Islet of Langerhans (tissue), 1 donor: ENCODE measurements at regions not wholly inside any gene's neighbourhood (a gene's known extent, or its start where the extent isn't known, plus 50 kb on each side); places are given as distances from the start of the nearest gene placed in this dataset.
"Not testable (repeated sequence)": the region's sequence is repeated elsewhere in the genome, so short reads cannot be mapped to it uniquely, and the experiment has no call there.

Experiments used
- FAIRE-seq: peaks from one replicate; lab custom pipeline; 2011; peaks lifted over from hg19 to GRCh38; lab: Jason Lieb, UNC

DNA sequence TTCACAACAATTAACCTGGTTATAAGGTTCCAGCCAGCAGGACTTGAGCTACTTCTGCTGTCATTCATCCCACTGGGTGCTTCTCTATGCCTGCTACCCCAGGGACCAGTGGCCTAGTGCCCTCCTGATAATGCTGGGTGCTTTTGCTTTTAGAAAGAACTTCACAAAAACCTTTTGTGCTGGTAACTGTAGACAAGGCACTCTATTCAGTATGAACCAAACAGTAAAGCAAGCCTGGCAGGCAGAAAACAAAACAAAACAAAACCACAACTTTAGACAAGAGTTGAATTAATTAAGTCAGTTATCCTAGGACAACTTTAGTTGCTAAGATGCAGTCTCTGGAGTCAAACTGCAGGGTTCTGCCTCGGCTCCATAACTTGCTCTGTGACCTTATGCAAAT is 61.9 kb upstream of the ADGRL2 start:
- FAIRE-seq: no peak

DNA sequence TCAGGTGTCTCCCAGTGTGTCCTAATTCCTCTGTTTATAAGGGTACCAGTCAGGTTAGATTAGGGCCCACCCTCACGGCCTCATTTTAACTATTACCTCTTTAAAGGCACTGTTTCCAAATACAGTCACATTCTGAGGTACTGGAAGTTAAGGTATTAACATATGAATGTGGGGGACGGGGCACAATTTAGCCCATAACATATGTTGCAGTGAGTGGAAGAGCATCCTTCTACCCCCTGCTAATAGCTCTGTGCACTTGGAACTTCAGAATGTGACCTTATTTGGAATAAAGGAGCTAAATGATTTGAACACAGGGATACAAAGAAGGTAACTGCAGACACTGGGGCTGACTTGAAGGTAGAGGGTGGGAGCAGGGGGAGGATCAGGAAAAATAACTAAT is 67.3 kb upstream of the ADGRL2 start:
- no peak for FAIRE-seq

DNA sequence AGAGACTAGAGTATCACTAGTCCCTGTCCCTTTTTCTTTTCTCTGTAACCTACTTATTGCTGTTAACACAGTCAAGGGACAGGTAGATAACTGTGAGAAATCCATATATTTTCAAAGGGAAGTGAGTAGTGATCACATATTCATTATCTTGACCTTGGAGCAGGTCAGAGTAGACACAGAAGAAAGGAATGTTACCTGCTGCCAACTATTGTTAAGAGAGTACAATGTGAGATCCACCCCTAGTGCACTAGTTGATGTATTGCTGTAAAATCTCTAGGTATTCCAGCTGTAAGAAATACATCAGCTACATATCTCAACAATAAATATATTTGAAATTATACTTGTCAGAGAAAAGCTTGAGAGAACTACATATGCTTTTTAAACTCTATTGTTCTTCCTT is 68.7 kb upstream of the ADGRL2 start:
- no peak for FAIRE-seq

DNA sequence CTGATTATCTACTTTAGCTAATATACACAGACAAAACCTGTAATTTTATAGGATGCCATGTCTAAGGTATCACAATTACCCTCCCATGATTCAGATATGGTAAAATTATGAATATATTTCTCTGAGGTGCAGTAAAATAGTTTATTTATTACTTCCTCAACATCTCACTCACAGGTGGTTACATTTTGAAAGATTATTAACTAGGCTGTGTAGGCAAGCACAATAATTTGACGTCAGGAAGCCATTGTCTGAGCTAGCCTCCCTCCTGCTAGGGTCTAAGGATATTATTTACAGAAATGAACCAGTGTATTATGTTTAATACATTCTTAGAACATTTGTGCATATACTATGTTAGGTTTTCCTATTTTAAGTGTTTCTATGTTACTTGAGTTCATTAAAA is 69.9 kb upstream of the ADGRL2 start:
- no peak for FAIRE-seq

DNA sequence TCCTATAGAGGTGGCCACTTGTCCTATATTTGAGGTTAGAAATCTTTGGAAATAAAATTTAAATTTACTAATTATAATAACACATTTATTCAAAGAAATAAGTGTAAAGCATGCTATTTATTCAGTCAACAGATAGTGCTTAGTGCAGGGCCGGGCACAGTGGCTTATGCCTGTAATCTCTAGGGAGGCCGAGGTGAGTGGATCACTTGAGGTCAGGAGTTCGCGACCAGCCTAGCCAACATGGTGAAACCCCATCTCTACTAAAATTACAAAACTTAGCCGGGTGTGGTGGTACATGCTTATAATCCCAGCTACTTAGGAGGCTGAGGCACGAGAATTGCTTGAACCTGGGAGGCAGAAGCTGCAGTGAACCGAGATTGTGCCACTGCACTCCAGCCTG is 70.4 kb upstream of the ADGRL2 start:
- not testable (repeated sequence) for FAIRE-seq

DNA sequence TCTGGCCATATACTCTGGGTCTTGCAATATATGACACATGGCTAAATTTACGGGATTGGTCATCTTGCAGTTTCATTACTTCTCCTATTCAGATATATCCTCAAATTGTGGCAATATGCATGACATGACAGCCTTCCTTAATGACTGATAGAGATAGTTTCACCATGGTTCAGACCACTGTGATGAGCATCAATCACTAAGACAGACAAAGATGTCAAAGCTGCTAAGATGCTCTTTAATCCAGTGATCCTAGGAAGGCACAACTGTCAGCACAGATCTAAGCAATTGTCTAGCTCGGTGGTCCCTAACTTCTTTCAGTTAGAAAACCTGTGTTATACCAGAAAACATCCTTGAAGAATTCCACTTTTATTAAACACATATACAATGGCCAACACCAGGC is 70.9 kb upstream of the ADGRL2 start:
- FAIRE-seq: no peak

DNA sequence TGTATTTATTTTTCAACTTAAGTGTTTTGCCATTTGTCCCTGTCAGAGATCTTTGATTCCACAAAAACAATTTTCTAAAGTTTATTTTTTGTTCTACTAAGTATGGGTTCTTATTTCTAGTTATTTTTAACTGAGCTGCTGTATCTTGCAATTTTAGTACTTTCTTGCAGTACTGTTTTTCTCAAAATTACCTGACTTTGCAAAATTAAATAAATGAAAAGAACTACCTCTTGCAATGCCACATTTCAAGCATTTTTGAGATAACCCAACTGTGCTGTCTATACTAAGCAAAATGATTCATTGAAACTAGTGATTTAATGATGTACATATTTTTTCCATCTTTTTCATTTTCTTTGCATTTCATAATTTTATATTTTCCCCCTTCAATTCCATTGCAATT is 71.5 kb upstream of the ADGRL2 start:
- FAIRE-seq: no peak

DNA sequence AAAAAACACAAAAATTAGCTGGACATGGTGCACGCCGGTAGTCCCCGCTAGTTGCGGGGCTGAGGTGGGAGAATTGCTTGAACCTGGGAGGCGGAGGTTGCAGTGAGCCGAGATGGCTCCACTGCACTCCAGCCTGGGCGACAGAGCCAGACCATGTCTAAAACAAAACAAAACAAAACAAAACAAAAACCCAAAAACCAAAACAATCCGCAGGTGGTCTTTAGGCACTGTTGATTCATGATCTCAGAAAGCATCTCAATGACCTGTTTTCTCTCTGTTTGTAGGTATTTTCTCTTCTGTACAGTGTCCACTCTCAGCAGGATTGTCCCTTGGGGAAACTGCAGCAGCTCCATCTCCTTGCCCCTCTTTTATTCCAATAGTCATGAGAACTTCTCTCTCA is 74.9 kb upstream of the ADGRL2 start:
- FAIRE-seq: no peak

DNA sequence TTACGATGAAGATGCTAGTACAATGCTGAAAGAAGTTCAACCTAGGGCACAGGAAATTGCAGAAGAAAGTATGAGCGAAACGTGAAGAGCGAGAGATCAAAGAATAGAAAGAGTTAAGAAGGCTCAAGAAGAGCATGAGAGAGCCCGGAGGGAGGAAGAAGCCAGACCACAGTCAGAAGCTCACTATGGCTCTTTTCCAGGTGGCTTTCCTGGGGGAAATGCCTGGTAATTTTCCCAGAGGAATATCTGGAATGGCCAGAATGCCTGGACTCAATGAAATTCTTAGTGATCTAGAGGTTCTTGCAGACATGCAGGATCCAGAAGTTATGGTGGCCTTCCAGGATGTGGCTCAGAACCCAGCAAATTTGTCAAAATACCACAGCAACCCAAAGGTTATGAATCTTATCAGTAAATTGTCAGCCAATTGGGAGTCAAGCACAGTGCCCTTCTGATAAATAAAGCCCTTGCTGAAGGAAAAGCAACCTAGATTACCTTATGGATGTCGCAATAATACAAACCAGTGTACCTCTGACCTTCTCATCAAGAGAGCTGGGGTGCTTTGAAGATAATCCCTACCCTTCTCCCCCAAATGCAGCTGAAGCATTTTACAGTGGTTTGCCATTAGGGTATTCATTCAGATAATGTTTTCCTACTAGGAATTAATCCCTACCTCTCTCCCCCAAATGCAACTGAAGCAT is 78.0 kb upstream of the ADGRL2 start:
- not testable (repeated sequence) for FAIRE-seq

DNA sequence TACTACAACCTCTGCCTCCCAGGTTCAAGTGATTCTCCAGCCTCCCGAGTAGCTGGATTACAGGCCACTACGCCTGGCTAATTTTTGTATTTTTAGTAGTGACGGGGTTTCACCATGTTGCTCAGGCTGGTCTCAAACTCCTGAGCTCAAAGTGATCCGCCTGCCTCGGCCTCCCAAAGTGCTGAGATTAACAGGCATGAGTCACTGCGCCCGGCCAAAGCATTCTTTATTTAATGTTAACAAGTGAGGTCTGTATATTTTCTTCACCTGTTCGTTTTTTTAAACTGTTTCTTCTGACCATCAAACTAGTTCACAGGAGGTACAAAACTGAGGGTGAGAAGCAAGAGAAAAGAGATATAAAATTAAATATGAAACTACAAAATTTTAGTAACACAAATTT is 80.5 kb upstream of the ADGRL2 start:
- not testable (repeated sequence) for FAIRE-seq

DNA sequence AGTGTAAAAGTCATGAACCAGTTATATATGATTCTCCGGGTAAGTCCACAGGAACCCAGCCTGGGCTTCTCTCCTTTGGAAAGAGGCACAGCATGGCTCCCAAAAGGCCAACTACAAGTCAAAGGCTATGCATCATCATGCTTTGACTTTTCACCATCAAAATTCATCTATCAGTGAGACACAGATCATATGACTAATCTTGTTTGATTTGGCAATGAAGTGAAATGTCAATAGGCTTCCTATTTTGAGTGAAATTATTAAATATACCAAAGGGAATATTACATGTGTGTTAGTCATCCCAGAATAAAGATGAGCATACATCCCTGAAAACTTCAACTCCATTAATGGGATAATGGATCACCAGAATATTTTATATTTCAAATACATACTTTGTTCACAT is 83.5 kb upstream of the ADGRL2 start:
- FAIRE-seq: no peak

DNA sequence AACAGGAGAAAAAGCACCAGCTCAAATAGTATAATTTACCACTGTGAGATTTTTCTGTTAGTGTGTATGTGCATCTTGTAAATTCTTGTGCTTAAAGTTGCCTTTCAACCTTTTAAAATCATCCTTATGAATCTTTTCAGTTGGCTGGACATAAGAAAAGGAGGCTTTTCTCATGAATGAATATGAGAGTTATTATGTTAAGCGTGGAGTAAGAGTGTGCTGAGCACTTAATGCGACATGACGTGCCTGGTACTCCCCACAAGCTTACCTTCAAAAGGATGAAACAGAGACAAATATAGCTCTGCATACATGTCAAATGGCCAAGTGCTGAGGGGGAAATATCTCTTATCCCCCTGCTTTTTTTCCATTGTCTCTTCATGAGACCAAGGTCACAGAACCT is 85.3 kb upstream of the ADGRL2 start:
- FAIRE-seq: no peak

DNA sequence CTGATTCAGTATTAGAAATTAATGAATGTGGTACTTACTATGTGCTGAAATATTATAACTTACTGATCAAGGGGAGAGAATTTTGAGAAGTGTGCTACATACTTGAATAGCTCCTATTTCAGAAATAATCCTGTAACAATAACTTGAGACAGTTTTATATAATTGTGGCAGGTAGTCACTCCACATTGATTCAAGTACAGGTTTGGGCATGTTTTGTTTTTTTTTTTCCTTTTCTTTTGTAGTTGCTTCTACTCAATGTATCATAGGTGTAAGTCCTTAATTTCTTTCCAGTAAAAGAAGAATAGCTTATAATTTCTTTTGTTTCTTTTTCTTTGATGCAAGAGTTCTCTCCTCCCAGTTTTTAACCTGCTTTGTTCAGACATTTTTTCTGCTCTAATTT is 86.1 kb upstream of the ADGRL2 start:
- no peak for FAIRE-seq

DNA sequence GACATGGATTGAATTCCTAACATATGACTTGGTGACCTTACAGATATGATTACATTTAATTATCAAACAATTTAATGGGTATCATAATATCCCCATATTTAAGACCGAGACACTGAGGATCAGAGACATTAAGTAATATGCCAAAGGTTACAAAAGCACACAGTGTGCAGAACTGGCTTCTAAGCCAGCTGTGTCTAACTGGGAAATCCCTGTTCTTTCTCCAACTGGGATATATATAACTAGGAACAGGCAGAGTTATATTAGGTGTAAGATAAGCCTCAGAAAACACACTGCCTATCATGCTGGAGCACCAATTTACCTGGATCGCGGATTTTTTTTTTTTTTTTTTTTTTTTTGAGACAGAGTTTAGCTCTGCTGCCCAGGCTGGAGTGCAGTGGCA is 88.3 kb upstream of the ADGRL2 start:
- no peak for FAIRE-seq

DNA sequence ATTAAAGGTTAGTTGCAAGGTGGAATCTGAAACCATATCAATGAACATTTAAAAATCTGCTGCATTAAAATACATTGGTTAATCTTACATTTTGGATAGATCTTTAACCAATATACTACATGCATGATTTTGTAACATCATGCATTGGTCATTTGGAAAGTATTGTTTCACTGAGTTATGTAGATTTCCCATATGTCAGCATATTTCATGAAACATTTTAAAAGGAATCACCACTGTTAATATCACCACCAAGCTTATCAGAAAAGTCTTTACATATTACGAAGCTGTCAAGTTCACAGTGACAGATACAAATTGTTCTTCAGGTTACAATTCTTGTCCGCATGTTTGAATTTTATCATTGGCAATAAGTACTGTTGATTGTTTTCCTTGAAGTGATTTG is 89.9 kb upstream of the ADGRL2 start:
- no peak for FAIRE-seq

DNA sequence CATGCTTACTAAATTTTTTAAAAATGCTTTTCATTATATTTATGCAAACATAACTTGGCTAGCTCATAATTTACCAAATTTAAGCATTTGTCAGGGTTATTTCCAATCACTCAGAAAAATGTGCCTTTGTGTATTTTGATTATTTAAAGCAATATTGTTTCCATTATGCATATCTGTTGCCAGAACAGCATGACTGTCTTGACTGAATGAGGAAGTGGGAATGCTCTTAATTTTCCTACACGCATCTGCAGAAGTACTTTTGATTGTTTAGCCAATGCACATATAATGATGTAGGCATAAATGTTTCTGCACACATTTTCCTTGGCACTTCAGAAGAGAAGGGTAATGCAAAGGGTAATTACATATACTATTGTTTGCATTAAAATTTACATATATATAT is 92.5 kb upstream of the ADGRL2 start:
- FAIRE-seq: no peak

DNA sequence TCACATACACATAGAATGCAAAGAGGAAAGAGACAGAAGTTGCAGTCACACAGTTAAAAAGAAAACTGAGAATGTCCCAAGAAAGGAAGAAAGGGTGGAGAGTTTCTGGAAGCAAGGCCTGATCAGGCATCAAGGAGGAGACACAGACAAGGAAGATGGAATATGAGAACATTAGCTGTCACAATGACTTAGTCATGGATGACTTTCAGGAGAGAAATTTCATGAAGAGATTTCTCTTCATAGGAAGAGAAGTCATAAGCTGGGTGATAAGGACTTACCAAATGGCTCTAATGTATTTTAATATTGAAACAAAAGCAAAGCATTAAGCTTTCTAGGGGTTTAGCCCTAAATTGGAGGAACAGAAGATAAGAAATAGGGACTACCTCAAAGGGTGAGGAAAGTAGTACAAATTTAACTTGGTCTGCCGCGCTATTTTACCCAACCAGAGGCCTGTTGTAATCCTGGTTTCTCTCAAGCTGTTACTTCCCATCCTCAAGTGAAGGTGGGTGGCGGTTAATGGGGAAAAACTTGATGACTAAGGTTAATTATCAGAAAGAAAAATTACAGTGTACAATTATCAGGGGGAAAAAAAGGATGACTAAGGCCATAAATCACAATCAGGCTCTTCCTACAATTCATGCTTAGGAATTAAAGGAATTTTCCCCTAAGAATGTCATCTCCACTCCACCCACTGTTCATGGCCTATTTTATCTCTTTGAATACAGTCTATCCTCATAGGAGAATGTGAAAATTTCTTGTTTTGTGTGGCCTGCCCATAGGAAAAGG is 93.9 kb upstream of the ADGRL2 start:
- no peak for FAIRE-seq

DNA sequence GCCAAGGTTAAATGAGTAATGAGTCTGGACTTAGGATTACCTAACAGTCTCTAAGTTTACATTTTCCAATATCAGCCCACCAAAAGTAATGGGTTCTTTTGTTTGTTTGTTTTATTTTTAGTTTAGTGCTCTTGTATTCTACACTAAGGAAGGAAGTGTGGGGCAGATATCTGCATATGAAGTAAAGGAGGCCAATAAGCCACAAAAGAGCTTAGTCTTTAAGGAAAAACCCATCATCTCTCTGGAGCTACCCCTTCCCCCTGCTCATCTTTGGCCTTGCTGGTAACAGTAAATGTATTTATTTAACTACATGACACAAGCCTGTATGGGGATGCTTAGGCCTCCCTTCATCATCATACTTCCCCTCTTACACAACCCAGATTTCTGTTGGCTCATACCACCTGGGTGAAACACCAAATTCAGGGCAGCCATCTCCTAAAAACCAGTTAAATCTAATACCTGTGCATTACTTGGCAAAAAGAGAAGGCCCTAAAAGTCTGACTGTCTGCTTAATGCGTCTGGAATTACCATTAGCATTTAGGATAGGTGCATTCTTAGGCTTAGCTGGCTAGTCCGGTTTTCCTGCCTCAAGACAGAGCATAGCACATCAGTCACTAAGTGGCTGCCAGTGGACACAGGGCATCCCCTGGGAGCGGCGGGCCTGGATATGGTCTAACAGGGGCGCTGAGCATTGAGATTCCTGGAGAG is 96.8 kb upstream of the ADGRL2 start:
- no peak for FAIRE-seq

DNA sequence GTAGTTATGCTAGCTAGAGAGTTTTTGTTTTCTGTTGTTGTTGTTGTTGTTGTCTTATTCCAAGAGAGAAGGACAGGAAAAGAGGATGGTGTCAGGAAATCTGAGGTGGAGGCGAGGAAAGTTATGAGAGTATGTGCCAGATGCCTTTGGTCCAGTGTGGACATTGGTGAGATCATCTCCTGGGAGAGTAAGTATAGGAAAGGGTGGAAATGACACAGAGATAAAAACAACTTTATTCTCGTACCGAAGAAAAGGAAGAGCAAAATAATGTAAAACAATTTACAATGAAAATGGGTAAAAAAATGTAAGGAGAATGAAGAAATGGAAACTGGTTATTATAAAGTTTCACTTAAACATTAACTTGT is 97.4 kb upstream of the ADGRL2 start:
- FAIRE-seq: no peak

DNA sequence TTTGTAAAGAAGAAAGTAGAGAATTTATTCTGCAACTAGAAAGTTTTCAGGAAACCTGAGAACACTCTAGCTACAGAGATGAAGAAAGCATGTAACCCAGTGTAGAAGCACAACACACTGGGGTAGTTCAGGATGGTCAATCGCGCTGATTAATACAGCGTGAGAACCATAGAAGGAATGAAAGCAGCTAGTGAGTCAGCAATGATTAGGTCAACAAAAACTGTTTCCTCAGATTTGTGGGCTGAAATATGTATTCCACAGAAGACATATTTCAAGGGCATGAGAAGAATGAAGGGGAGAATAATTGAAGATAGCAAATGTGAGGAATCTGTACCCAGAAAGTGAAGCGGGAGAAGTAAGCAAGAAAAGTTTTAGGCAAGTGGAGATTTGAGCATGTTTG is 97.8 kb upstream of the ADGRL2 start:
- FAIRE-seq: no peak

DNA sequence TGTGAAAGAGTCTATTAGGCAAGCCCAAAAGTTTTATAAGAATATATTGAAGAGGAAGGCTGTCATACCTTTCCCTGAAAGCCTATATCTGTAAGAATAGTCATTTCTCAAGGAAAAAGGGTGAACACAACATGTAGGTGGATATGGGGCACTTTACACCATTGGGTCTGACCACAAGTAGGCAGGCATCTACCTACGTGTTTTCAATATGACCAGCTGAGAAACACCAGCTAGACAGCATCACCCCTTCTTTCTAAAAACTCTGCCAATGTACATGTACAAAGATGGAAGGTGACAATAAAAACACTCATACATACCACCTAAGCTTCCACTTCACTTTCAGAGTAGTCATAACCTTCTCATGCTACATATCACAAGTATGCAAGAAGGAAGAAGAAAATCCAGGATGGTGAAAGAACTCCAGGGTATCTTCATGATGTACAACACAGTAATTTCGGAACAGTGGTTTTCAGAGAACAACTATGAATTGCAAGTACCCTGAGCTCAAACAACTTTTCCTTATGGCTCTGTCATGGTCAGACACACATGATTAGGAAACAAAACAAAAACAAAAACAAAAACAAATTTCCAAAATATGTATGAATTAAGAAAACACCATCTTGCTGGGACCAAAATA is 98.5 kb upstream of the ADGRL2 start:
- FAIRE-seq: no peak

DNA sequence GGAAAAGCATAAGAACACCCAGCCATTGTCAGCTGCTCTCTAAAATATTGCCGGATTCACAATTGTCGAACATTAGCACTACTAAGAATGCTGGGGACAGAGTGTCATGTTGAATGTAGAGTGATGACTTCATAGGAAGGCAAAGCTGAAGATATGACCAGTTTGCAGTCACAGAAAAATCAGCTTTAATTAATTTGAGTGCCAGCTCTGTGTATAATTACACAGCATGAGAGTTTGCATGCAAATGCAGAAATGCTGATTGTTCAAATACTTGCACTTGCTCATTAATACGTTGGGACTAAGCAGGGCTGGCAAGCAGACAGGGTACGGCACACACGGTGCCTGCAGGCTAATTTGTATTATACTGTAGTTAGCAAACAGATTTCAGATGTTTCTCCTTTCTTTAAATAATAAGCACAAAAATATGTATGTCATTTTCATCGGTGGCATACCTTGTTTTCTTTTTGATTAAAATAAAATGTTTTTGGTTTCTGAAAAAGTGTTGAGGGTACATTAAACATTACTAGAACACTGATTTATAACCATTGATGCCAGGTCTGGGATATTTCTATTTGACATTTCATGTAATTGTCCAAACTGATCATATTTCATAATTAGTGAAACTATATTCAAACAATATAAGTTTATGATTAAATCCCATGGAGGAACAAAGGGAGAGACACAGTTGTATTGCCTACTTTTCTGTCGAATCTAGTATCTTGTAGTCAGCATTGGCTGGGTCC is 99.8 kb upstream of the ADGRL2 start:
- no peak for FAIRE-seq
